HCT116 (cell line): ENCODE measurements at regions not wholly inside any gene's neighbourhood (a gene's known extent, or its start where the extent isn't known, plus 50 kb on each side); places are given as distances from the start of the nearest gene placed in this dataset.

Source experiments
- EZH2 ChIP-seq: fragments of 200-600 bp; sonication (generic); IDR thresholded peaks from 2 replicates; pipeline ENCODE4 v1.6.1; 2017; ENCODE audit warnings: antibody characterized with exemption, mixed run types
- EZH2phosphoT487 ChIP-seq: fragments of 200-600 bp; IDR thresholded peaks from 2 replicates; pipeline ENCODE4 v1.6.1; 2018; ENCODE audit warnings: antibody characterized with exemption, borderline replicate concordance
- POLR2A ChIP-seq: IDR thresholded peaks from 2 replicates; pipeline ENCODE4 v1.7.0; 2011; ENCODE audit warnings: borderline replicate concordance; ENCODE audit not compliant: insufficient read depth, insufficient read length; ENCODE audit errors: extremely low read depth
- POLR2AphosphoS5 ChIP-seq: IDR thresholded peaks from 2 replicates; pipeline ENCODE4 v1.6.1; 2011; ENCODE audit warnings: mild to moderate bottlenecking, low read depth, low read length, moderate library complexity
- RAD21 ChIP-seq: IDR thresholded peaks from 2 replicates; pipeline ENCODE4 v1.6.1; 2012; ENCODE audit warnings: low read depth, mild to moderate bottlenecking
- SP1 ChIP-seq: IDR thresholded peaks from 2 replicates; pipeline ENCODE4 v1.6.1; 2012; ENCODE audit warnings: low read depth
- YY1 ChIP-seq: IDR thresholded peaks from 2 replicates; pipeline ENCODE4 v1.6.1; 2011; ENCODE audit warnings: low read length, low read depth, moderate library complexity, mild to moderate bottlenecking; ENCODE audit not compliant: insufficient replicate concordance; ENCODE audit errors: extremely low read depth
- TF ChIP-seq, protein P1 (sequence below), 3 experiments: fragments of 200-600 bp in 1 of 3; sonication (generic) in 1 of 3; IDR thresholded peaks in 2 of 3; conservative IDR thresholded peaks in 1 of 3; 2 replicates each; pipeline ENCODE4 v1.5.1; 2012 to 2017; ENCODE audit warnings: low read depth in 2 of 3, low read length in 2 of 3, antibody characterized with exemption in 1 of 3, borderline replicate concordance in 1 of 3, control low read depth in 1 of 3, mild to moderate bottlenecking in 1 of 3, mixed read lengths in 1 of 3, mixed run types in 1 of 3, moderate library complexity in 1 of 3; ENCODE audit not compliant: insufficient read depth in 1 of 3
- TF ChIP-seq, protein P2 (sequence below): IDR thresholded peaks from 2 replicates; pipeline ENCODE4 v1.6.1; 2011; ENCODE audit warnings: mild to moderate bottlenecking, low read length, moderate library complexity; ENCODE audit not compliant: insufficient replicate concordance; ENCODE audit errors: extremely low read depth

DNA sequence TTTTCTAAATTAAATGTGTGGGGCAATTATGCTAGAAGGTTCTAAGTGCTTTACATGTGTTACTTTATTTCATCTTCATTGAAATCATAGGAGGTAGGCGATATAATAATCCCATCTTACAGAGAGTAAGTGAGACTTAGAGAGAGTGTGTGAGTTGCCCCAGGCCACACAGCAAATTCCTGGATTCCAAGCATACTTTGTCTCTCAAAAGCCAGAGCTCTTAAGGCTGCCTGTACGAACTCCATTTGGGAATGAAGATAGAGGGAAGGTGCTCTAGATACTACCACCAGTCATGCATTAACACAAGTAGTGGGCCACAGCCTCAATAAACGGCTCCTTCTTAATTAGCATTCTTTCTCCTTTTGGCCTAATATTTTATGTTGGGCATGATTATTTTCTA is 170.1 kb downstream of the SIPA1L2 start:
- no peak for TF ChIP-seq POLR2A
- TF ChIP-seq, protein P1, sequence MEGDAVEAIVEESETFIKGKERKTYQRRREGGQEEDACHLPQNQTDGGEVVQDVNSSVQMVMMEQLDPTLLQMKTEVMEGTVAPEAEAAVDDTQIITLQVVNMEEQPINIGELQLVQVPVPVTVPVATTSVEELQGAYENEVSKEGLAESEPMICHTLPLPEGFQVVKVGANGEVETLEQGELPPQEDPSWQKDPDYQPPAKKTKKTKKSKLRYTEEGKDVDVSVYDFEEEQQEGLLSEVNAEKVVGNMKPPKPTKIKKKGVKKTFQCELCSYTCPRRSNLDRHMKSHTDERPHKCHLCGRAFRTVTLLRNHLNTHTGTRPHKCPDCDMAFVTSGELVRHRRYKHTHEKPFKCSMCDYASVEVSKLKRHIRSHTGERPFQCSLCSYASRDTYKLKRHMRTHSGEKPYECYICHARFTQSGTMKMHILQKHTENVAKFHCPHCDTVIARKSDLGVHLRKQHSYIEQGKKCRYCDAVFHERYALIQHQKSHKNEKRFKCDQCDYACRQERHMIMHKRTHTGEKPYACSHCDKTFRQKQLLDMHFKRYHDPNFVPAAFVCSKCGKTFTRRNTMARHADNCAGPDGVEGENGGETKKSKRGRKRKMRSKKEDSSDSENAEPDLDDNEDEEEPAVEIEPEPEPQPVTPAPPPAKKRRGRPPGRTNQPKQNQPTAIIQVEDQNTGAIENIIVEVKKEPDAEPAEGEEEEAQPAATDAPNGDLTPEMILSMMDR (IDR thresholded peaks at IDR 0.05 in 2 of 3, conservative IDR thresholded peaks at IDR 0.05 in 1 of 3; ENCODE audit: borderline replicate concordance in 1 of 3, insufficient read depth in 1 of 3, low read depth in 2 of 3, low read length in 2 of 3): no peak
- no peak for TF ChIP-seq SP1
- no peak for TF ChIP-seq RAD21
- TF ChIP-seq EZH2: no peak
- no peak for TF ChIP-seq POLR2AphosphoS5
- TF ChIP-seq, protein P2, sequence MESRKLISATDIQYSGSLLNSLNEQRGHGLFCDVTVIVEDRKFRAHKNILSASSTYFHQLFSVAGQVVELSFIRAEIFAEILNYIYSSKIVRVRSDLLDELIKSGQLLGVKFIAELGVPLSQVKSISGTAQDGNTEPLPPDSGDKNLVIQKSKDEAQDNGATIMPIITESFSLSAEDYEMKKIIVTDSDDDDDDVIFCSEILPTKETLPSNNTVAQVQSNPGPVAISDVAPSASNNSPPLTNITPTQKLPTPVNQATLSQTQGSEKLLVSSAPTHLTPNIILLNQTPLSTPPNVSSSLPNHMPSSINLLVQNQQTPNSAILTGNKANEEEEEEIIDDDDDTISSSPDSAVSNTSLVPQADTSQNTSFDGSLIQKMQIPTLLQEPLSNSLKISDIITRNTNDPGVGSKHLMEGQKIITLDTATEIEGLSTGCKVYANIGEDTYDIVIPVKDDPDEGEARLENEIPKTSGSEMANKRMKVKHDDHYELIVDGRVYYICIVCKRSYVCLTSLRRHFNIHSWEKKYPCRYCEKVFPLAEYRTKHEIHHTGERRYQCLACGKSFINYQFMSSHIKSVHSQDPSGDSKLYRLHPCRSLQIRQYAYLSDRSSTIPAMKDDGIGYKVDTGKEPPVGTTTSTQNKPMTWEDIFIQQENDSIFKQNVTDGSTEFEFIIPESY: no peak
- TF ChIP-seq EZH2phosphoT487: no peak
- TF ChIP-seq YY1: no peak
